ENCODE measurements at regions not wholly inside any gene's neighbourhood (a gene's known extent, or its start where the extent isn't known, plus 50 kb on each side); places are given as distances from the start of the nearest gene placed in this dataset.

DNA sequence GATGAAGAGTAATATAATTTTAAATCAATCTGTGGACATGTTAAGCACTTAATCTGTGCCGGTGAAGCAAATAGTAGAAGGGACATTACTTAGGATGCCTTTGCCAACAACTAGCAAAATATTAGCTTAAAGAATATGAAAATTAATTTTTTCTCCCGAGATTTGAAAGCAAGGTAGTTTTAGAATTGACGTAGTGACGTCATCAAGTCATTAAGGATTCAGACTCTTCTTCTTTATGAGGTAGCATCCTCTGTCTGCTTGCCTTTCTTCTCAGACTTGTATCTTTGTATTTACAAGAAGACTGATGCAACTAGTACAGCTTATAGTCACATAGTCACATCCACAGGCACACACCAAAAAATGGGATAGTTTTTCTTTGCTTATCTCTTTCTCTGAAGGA, 374.4 kb downstream of the MMUT start:
- DNase-seq (ENCODE audit: low spot score in 2 of 2): no peak
- no peaks in the 10 kb centered on the region for H3K27me3 ChIP-seq
- intact Hi-C loops (cut with DNase I; ENCODE audit: low total_unique reads): no loop called here

DNA sequence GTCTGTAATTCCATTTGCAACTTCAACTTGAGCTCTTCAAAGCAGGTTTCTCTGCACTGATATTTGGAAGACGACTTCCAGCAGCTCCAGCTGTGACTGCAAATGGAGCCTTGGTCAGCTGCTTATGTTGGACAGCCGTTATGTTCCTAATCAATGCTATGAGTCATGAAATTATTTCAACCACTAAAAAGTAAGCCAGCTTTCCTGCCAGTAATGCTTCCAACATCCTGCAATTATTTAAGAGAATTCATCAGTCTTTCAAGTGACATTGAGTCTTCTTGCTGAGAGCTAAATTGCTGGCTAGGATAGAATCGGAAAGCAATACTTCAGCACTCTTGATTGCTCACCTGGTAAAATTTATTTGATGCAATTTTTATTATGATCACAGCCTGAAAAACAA, 375.7 kb downstream of the MMUT start:
- no peak overlapping the region for H3K4me3 ChIP-seq
- TF ChIP-seq POLR2AphosphoS5 (IDR thresholded peaks at IDR 0.05) (no peak), POLR2A (IDR thresholded peaks at IDR 0.05) (no peak), CTCF (IDR thresholded peaks at IDR 0.05) (no peak)
- intact Hi-C loops (cut with DNase I; ENCODE audit: low total_unique reads): no loop called here
- DNase-seq (ENCODE audit: low spot score in 2 of 2): no peak
- no peak overlapping the region for H3K27ac ChIP-seq
- no peaks in the 10 kb centered on the region for H3K9me3 ChIP-seq
- H3K4me1 ChIP-seq: no peaks in the 10 kb centered on the region
- no peaks in the 10 kb centered on the region for H3K36me3 ChIP-seq
- no peaks in the 10 kb centered on the region for H3K27me3 ChIP-seq

More for the DNA sequence above, 374.4 kb downstream of the MMUT start:
- Histone ChIP-seq H3K36me3 (no peaks in the 10 kb centered on the region), H3K4me1 (no peaks in the 10 kb centered on the region), H3K9me3 (no peaks in the 10 kb centered on the region), H3K4me3 (no peak overlapping the region), H3K27ac (no peak overlapping the region)
- TF ChIP-seq POLR2AphosphoS5 (IDR thresholded peaks at IDR 0.05) (no peak), POLR2A (IDR thresholded peaks at IDR 0.05) (no peak), CTCF (IDR thresholded peaks at IDR 0.05) (no peak)

GRCh38 chr6:49082611-49083010, 380.4 kb downstream of the MMUT start:
- Histone ChIP-seq H3K4me3 (no peak overlapping the region), H3K9me3 (no peaks in the 10 kb centered on the region), H3K4me1 (no peaks in the 10 kb centered on the region), H3K36me3 (no peaks in the 10 kb centered on the region), H3K27ac (no peak overlapping the region), H3K27me3 (no peaks in the 10 kb centered on the region)
- no peak for DNase-seq (ENCODE audit: low spot score in 2 of 2)
- no peak for TF ChIP-seq CTCF (IDR thresholded peaks at IDR 0.05)
- no peak for TF ChIP-seq POLR2A (IDR thresholded peaks at IDR 0.05)
- TF ChIP-seq POLR2AphosphoS5 (IDR thresholded peaks at IDR 0.05): no peak
- intact Hi-C loops (cut with DNase I; ENCODE audit: low total_unique reads): no loop called here

DNA sequence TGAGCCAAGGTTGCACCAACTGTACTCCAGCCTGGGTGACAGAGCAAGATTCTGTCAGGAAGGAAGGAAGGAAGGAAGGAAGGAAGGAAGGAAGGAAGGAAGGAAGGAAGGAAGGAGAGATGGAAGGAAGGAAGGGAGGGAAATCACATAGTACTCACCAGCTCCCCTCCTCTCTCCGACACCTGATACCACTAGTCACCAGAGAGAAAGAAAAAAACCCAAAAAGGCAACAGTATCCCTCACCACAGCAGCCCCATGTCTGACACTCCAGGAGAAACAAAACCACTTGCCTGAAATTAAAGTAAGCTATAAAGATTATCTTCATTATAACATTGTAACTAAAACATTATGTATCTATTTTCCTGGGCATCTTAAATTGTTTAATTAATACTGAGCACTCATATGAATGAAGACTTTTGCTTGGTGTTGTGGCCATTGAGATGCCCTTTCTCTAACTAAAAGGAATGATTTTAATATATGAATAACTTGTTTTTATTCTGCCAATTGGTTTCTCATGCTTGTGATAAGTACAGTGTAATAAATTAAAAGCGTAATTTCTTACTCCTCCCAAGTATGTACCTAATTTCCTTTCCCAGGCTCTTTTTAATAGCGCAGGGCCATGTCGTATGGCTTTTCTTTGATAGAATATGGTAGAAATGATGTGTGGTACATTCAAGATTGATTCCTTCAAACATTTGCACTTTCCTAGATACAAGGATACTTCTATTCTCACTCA, 390.0 kb downstream of the MMUT start:
- intact Hi-C loops (cut with DNase I; ENCODE audit: low total_unique reads): no loop called here
- Histone ChIP-seq H3K9me3 (no peaks in the 10 kb centered on the region), H3K27ac (no peak overlapping the region), H3K4me3 (no peak overlapping the region), H3K27me3 (no peaks in the 10 kb centered on the region), H3K4me1 (no peaks in the 10 kb centered on the region), H3K36me3 (no peaks in the 10 kb centered on the region)
- DNase-seq (ENCODE audit: low spot score in 2 of 2): no peak
- TF ChIP-seq POLR2AphosphoS5 (IDR thresholded peaks at IDR 0.05) (no peak), CTCF (IDR thresholded peaks at IDR 0.05) (no peak), POLR2A (IDR thresholded peaks at IDR 0.05) (no peak)

- H3K27me3 ChIP-seq: no peaks in the 10 kb centered on the region
- H3K4me3 ChIP-seq: no peak overlapping the region
- no peak overlapping the region for H3K27ac ChIP-seq
- H3K36me3 ChIP-seq: no peaks in the 10 kb centered on the region
- no peak for DNase-seq (ENCODE audit: low spot score in 2 of 2)
- intact Hi-C loops (cut with DNase I; ENCODE audit: low total_unique reads): no loop called here
- peaks cover 0 to 3% of the 10 kb centered on the region in 2 donors for H3K9me3 ChIP-seq
- TF ChIP-seq POLR2A (IDR thresholded peaks at IDR 0.05) (no peak), CTCF (IDR thresholded peaks at IDR 0.05) (no peak), POLR2AphosphoS5 (IDR thresholded peaks at IDR 0.05) (no peak)
- no peaks in the 10 kb centered on the region for H3K4me1 ChIP-seq
These were observed 390.9 kb downstream of the MMUT start for GRCh38 chr6:49072146-49072545.
